ENCODE measurements at regions not wholly inside any gene's neighbourhood (a gene's known extent, or its start where the extent isn't known, plus 50 kb on each side); places are given as distances from the start of the nearest gene placed in this dataset.

- no peak for TF ChIP-seq CTCF (IDR thresholded peaks at IDR 0.05; ENCODE audit: insufficient read depth, low read length, poor library complexity, severe bottlenecking)
- no peak for TF ChIP-seq EZH2phosphoT487 (conservative IDR thresholded peaks at IDR 0.05; ENCODE audit: low read length)
These were observed 94.5 kb downstream of the RDH14 start for GRCh38 chr2:18465979-18466378.
